ENCODE measurements at regions not wholly inside any gene's neighbourhood (a gene's known extent, or its start where the extent isn't known, plus 50 kb on each side); places are given as distances from the start of the nearest gene placed in this dataset.

DNA sequence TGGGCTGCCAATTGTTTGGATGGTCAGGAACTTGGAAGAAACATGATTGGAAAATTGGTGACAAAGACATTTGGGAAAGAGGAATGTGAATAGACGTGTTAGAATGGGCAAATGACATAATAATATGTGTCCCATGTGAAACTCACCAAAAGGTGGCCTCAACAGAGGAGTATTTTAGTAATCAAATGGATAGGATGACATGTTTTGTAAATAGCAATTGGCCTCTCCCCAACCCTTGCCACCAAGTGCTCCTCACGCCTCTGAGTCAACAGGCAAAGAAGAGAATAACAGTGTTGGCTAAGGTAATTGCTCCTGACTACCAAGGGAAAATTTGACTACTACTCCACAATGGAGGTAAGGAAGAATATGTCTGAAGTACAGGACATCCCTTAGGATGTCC lies 81.4 kb downstream of the ATXN7L3B start:
- TF ChIP-seq POLR2A (IDR thresholded peaks at IDR 0.05; ENCODE audit: low read length) (no peak), GATA1 (IDR thresholded peaks at IDR 0.05; ENCODE audit: low read depth, low read length) (no peak)

Data from erythroblast (primary cell).